Thoracic aorta (tissue), 2 donors: ENCODE measurements at regions not wholly inside any gene's neighbourhood (a gene's known extent, or its start where the extent isn't known, plus 50 kb on each side); places are given as distances from the start of the nearest gene placed in this dataset.

ENCODE experiments used
- ATAC-seq: fragments of 150-250 bp; one replicate; pipeline ENCODE4 v1.8.0; 2017; ENCODE audit warnings: low read depth; ENCODE audit not compliant: insufficient number of reproducible peaks, low FRiP score
- DNase-seq: peaks from one replicate; pipeline ENCODE4 v3.0.0-alpha.2; 2020; ENCODE audit warnings: low spot score
- H3K27ac ChIP-seq, 2 donors: fragments of 200-600 bp; sonication (generic); 1 replicate in 1 of 2; 2 replicates in 1 of 2; pipeline ENCODE4 v1.5.1; 2016; ENCODE audit warnings: mild to moderate bottlenecking in 2 of 2, moderate library complexity in 2 of 2
- H3K27me3 ChIP-seq: fragments of 200-600 bp; sonication (generic); replicated peaks from 2 replicates; pipeline ENCODE4 v1.6.0; 2016; ENCODE audit warnings: mild to moderate bottlenecking; ENCODE audit not compliant: insufficient read depth
- H3K36me3 ChIP-seq: fragments of 200-600 bp; sonication (generic); one replicate; pipeline ENCODE4 v1.5.1; 2016
- H3K4me1 ChIP-seq, 2 donors: fragments of 200-600 bp; sonication (generic); 1 replicate in 1 of 2; 2 replicates in 1 of 2; pipeline versions ENCODE4 v1.5.1 to v1.6.0; 2016; ENCODE audit warnings: low read depth in 2 of 2, mild to moderate bottlenecking in 1 of 2; ENCODE audit not compliant: control insufficient read depth in 1 of 2
- H3K4me3 ChIP-seq: fragments of 200-600 bp; sonication (generic); 2 replicates; pipeline ENCODE4 v1.5.1; 2016; ENCODE audit warnings: mild to moderate bottlenecking
- H3K9me3 ChIP-seq: fragments of 200-600 bp; sonication (generic); 2 replicates; pipeline ENCODE4 v1.5.1; 2016
- TF ChIP-seq, protein P1 (sequence below): fragments of 200-600 bp; sonication (generic); IDR thresholded peaks from one replicate; pipeline ENCODE4 v1.5.1; 2019; ENCODE audit warnings: antibody characterized with exemption

DNA sequence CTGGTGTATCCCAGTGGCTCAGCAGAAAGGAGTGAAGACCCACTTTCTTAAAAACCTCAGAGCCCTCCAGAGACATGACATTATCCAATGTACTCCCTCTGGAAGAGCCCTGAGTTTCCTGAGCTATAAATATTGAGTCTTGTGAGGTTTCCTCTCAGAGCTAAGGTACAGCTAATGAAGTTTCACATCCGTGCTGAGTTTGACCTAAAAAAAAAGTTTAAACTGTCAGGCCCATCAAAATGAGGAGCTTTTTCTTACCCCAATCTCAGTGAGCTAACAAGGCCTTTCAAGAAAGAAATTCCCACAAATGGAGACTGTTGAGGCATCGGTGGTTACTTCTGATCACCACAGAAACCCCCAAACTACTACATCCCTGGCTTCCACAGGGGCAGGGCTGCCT lies 65.4 kb upstream of the ST8SIA3 start:
- H3K27me3 ChIP-seq = no peaks in the 10 kb centered on the region
- H3K27ac ChIP-seq = no peak overlapping the region
- H3K4me1 ChIP-seq = no peaks in the 10 kb centered on the region
- DNase-seq (no peak), ATAC-seq (no peak)
- TF ChIP-seq, protein P1, sequence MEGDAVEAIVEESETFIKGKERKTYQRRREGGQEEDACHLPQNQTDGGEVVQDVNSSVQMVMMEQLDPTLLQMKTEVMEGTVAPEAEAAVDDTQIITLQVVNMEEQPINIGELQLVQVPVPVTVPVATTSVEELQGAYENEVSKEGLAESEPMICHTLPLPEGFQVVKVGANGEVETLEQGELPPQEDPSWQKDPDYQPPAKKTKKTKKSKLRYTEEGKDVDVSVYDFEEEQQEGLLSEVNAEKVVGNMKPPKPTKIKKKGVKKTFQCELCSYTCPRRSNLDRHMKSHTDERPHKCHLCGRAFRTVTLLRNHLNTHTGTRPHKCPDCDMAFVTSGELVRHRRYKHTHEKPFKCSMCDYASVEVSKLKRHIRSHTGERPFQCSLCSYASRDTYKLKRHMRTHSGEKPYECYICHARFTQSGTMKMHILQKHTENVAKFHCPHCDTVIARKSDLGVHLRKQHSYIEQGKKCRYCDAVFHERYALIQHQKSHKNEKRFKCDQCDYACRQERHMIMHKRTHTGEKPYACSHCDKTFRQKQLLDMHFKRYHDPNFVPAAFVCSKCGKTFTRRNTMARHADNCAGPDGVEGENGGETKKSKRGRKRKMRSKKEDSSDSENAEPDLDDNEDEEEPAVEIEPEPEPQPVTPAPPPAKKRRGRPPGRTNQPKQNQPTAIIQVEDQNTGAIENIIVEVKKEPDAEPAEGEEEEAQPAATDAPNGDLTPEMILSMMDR = no peak
- H3K36me3 ChIP-seq = no peaks in the 10 kb centered on the region
- H3K4me3 ChIP-seq = no peak overlapping the region
- no peaks in the 10 kb centered on the region for H3K9me3 ChIP-seq

DNA sequence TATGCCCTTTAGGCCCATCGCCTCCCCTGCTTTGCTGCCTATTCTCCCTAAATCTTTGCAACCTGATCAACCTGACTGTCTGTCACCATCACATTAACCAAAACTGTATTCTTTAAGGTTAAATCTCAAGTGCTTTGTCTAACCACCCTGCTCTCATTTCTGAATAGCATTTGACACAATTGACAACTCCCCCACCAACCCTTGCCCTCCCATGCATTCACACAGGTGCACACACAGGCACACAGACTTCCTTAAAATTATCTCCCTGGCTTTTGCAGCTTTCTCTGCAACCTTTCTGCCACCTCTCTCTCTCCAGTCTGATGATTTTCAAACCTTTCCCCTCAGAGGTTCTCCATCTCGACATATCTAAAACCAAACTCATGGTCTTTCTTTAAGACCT lies 64.6 kb upstream of the ST8SIA3 start:
- H3K27ac ChIP-seq = no peak overlapping the region
- DNase-seq = no peak
- no peaks in the 10 kb centered on the region for H3K36me3 ChIP-seq
- no peak overlapping the region for H3K4me3 ChIP-seq
- no peaks in the 10 kb centered on the region for H3K27me3 ChIP-seq
- ATAC-seq = no peak
- TF ChIP-seq, protein P1 = no peak
- no peaks in the 10 kb centered on the region for H3K4me1 ChIP-seq
- H3K9me3 ChIP-seq = no peaks in the 10 kb centered on the region

DNA sequence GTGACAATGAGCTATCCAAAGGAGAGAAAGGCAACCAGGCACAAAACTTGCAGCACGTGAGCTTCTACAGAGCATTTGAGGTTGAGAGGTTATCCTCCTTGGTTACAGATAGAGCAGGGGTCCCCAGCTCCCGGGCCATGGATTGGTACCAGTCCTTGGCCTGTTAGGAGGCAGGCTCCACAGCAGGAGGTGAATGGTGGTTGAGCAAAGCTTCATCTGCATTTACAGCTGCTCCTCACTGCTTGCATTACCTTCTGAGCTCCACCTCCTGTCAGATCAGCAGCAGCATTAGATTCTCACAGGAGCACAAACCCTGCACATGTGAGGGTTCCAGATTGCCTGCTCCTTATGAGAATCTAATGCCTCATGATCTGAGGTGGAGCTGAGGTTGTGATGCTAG lies 57.8 kb upstream of the ST8SIA3 start:
- no peaks in the 10 kb centered on the region for H3K27me3 ChIP-seq
- H3K27ac ChIP-seq = no peak overlapping the region
- H3K4me3 ChIP-seq = no peak overlapping the region
- no peaks in the 10 kb centered on the region for H3K4me1 ChIP-seq
- DNase-seq (no peak), ATAC-seq (no peak)
- TF ChIP-seq, protein P1 = no peak
- no peaks in the 10 kb centered on the region for H3K9me3 ChIP-seq
- H3K36me3 ChIP-seq = no peaks in the 10 kb centered on the region

DNA sequence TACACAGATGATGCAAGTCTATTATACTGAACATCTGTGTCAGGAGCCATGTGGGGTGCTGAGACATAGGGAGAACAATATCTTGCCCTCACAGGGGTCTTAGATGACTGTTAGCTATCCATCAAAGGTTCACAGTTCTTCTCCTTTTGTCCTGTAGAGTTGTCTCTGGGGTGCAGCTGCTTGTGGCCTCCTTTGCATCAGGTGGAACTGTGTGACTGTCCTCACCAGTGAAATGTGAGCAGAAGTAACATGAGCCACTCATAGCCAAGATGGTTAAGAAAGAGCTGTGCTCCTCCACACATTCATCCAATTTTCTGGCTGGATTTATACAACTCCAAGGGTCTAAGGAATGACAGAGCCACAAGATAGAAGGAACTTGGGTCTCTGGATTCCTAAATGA lies 56.0 kb upstream of the ST8SIA3 start:
- H3K27ac ChIP-seq = no peak overlapping the region
- H3K4me1 ChIP-seq = no peaks in the 10 kb centered on the region
- DNase-seq (no peak), ATAC-seq (no peak)
- no peaks in the 10 kb centered on the region for H3K36me3 ChIP-seq
- H3K27me3 ChIP-seq = no peaks in the 10 kb centered on the region
- TF ChIP-seq, protein P1 = no peak
- no peaks in the 10 kb centered on the region for H3K9me3 ChIP-seq
- H3K4me3 ChIP-seq = no peak overlapping the region

DNA sequence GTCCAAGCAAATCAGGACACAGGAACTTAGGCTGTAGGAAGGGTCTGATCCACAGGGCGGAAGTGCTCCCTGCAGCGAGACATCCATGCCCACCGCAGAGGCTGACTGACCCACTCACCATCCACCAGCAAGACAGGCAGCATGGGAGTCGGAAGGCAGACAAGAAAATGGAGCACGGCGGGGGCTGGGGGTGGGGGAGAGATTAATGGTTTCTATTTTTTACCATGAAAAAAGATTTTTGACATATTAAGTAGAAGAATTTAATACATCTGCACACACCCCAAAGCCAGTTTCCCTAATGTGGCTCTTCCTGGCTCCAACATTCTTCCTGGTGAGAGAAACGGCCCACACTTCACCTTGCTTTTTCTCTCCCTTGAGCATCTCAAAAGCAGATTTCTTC lies 55.1 kb upstream of the ST8SIA3 start:
- ATAC-seq (no peak), DNase-seq (no peak)
- no peaks in the 10 kb centered on the region for H3K27me3 ChIP-seq
- H3K4me3 ChIP-seq = no peak overlapping the region
- TF ChIP-seq, protein P1 = no peak
- no peak overlapping the region for H3K27ac ChIP-seq
- H3K36me3 ChIP-seq = no peaks in the 10 kb centered on the region
- no peaks in the 10 kb centered on the region for H3K4me1 ChIP-seq
- no peaks in the 10 kb centered on the region for H3K9me3 ChIP-seq
